Left lung (tissue), 4 donors: ENCODE measurements at regions not wholly inside any gene's neighbourhood (a gene's known extent, or its start where the extent isn't known, plus 50 kb on each side); places are given as distances from the start of the nearest gene placed in this dataset.

ENCODE experiments used
- ATAC-seq: fragments of 200-7000 bp; cut with Tn5 transposase; one replicate; pipeline ENCODE4 v1.9.1; 2020; ENCODE audit warnings: moderate library complexity
- DNase-seq, 4 donors: peaks; one replicate each; pipeline ENCODE4 v3.0.0-alpha.2; 2013 to 2020
- H3K27ac ChIP-seq, 2 donors: fragments of 200-600 bp; sonication (generic) in 1 of 2; one replicate each; pipeline versions ENCODE4 v1.5.0 to v1.8.0; 2020 to 2021
- H3K27me3 ChIP-seq, 2 donors: fragments of 200-600 bp; sonication (generic) in 1 of 2; one replicate each; pipeline versions ENCODE4 v1.5.0 to v1.8.0; 2020 to 2021
- H3K36me3 ChIP-seq, 2 donors: fragments of 200-600 bp; sonication (generic) in 1 of 2; one replicate each; pipeline versions ENCODE4 v1.5.0 to v1.8.0; 2020 to 2021
- H3K4me1 ChIP-seq, 2 donors: fragments of 200-600 bp; one replicate each; pipeline ENCODE4 v1.8.0; 2021
- H3K4me3 ChIP-seq, 2 donors: fragments of 200-600 bp; sonication (generic) in 1 of 2; one replicate each; pipeline versions ENCODE4 v1.5.0 to v1.8.0; 2020 to 2021; ENCODE audit warnings: mild to moderate bottlenecking in 1 of 2
- H3K9me3 ChIP-seq, 2 donors: fragments of 200-600 bp; sonication (generic) in 1 of 2; one replicate each; pipeline versions ENCODE4 v1.5.0 to v1.8.0; 2020 to 2021
- intact Hi-C, 2 donors: fragments of 100-400 bp; cut with DNase I; formaldehyde crosslinking; loops; one replicate each; pipeline versions ENCODE4 v1.11.2 to v1.14.2; 2022
- TF ChIP-seq, protein P1 (sequence below), 2 donors: fragments of 200-600 bp; sonication (generic) in 1 of 2; IDR thresholded peaks; one replicate each; pipeline versions ENCODE4 v1.5.0 to v1.8.0; 2021; ENCODE audit warnings: antibody characterized with exemption in 2 of 2
- donor health status: DM: no; HTN: yes; CAD: no.
- donor health status: DM: no; HTN: no; CAD: no.

DNA sequence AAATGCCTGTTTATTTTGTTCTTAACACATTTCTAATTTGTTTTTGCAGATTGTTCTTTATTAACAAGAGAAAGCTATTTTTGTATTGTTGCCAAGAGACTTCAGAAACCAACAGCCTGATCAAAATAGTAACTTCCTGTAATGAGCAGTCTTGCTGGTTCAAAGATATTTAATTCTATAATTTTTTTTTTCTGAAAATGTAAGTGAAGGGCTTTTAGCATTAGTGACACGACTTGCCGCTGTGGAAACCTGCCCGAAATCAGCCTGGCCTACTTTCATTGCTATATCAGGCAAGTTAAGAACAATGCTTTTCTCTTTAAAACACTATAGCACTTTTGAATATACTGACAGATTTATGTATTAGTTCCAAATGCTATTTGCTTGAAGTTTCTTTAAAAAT is 374.3 kb downstream of the EFNB2 start:
- DNase-seq (no peak), ATAC-seq (no peak)
- H3K27ac ChIP-seq, result no peak overlapping the region
- peaks cover 0 to 8% of the 10 kb centered on the region in 2 donors for H3K9me3 ChIP-seq
- no peak overlapping the region for H3K4me3 ChIP-seq
- no peaks in the 10 kb centered on the region for H3K27me3 ChIP-seq
- intact Hi-C loops, result no loop called here
- no peaks in the 10 kb centered on the region for H3K36me3 ChIP-seq
- H3K4me1 ChIP-seq, result peaks cover 0 to 7% of the 10 kb centered on the region in 2 donors
- TF ChIP-seq, protein P1, sequence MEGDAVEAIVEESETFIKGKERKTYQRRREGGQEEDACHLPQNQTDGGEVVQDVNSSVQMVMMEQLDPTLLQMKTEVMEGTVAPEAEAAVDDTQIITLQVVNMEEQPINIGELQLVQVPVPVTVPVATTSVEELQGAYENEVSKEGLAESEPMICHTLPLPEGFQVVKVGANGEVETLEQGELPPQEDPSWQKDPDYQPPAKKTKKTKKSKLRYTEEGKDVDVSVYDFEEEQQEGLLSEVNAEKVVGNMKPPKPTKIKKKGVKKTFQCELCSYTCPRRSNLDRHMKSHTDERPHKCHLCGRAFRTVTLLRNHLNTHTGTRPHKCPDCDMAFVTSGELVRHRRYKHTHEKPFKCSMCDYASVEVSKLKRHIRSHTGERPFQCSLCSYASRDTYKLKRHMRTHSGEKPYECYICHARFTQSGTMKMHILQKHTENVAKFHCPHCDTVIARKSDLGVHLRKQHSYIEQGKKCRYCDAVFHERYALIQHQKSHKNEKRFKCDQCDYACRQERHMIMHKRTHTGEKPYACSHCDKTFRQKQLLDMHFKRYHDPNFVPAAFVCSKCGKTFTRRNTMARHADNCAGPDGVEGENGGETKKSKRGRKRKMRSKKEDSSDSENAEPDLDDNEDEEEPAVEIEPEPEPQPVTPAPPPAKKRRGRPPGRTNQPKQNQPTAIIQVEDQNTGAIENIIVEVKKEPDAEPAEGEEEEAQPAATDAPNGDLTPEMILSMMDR (IDR thresholded peaks at IDR 0.05), result no peak

DNA sequence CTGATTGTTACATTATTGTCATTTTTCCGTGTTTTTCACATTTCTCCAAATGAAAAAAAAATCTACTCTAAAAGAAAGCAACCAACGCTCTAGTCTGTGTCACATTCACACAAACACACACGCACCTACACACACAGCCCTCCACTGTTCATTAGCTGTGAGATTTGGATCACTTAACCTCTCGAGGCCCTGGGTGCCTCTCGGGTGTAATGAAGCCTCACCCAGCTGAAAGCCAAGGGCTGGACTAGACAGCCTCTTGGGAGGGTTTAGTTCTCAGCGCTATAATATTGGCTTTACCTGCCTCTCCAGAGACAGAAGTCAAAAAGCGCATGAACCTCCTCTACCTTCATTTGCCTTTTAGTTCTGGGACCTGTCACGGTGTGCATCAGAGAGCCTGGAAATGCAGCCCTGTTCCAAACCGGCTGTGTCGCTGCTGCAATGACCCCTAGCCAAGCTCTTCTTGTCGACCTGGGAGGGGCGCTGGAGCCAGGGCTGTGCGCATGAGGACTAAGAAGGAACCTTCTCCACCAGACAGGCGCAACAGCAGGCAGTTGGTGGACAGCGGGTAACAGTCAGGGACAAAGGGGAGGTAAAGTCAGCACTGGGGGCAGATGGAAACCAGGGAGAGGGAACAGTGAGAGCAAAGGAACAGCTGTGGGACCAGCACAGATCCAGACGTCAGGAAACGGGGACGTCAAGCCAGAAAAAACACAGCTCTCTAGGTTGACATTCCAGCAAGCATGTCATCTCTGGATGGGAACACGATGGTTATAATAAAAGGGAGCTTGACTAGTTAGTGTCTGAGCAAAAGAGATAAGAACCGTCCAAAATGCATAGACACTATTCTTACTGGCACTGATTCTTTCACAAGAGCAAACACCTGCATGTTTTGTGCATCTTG is 375.9 kb downstream of the EFNB2 start:
- Histone ChIP-seq H3K27me3 (no peaks in the 10 kb centered on the region), H3K9me3 (no peaks in the 10 kb centered on the region), H3K4me1 (peaks cover 0 to 7% of the 10 kb centered on the region in 2 donors), H3K27ac (no peak overlapping the region), H3K4me3 (no peak overlapping the region), H3K36me3 (no peaks in the 10 kb centered on the region)
- TF ChIP-seq, protein P1 (IDR thresholded peaks at IDR 0.05), result no peak
- no peak for ATAC-seq
- intact Hi-C loops, result no loop called here
- no peak for DNase-seq

DNA sequence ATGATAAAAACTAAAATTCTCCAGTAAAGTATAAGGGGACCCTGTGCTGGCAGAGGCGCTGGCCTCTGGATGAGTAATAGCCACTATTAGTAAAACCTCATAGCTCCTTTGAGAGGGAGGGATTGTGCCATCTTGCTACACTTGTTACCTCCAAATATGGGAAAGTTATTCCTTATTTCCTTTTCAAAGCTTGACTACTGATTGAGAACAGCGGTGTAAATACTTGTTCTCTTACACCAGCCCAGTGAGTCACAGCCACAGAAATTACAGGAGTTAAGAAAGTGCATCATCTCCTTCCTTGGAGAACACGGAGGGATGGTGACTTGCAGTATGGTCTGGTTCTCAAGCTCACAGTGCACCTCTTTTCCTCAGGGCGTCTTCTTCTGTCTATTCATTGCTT is 379.0 kb downstream of the EFNB2 start:
- Histone ChIP-seq H3K4me1 (peaks cover 0 to 7% of the 10 kb centered on the region in 2 donors), H3K4me3 (no peak overlapping the region), H3K27me3 (no peaks in the 10 kb centered on the region), H3K9me3 (no peaks in the 10 kb centered on the region), H3K27ac (no peak overlapping the region), H3K36me3 (no peaks in the 10 kb centered on the region)
- DNase-seq (no peak), ATAC-seq (peak; percentile 76)
- TF ChIP-seq, protein P1 (IDR thresholded peaks at IDR 0.05), result no peak
- intact Hi-C loops, result no loop called here

DNA sequence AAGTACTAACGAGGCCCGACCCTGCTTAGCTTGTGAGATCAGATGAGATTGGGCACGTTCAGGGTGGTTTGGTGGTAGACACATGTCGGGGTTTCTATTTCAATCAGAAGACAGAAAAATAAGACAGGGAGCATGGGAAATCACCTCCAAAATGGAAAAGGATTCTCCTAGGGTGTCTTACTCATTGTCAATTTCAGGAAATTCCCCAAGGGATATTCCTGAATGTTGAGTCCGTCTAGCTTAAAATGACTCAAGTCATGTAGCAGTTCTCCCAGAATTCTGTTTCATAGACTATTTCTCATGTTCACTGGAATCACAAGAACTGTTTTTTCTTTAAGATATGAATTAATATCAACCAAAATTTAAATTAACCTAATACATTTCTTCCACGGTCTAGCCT is 380.1 kb downstream of the EFNB2 start:
- H3K4me3 ChIP-seq, result no peak overlapping the region

DNA sequence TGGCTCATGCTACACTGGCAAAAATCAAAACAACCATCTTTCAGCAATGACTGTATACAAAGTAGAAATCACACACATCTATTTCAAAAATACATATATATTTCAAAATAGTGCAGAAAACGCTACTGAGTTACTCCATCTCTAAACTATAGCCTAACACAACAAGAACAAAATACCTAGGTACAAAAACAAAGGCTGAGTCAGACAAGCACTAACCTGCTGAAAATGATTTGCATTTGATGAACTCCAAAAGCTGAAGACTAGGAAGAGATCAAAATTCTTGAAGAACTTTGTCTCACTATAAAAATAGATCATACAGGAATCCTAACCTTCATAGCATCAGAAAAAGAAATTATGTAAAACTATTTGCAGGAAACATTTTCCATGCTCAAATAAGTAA is 381.6 kb downstream of the EFNB2 start:
- no peak for ATAC-seq
- DNase-seq, result no peak
- no peaks in the 10 kb centered on the region for H3K9me3 ChIP-seq
- no peak overlapping the region for H3K27ac ChIP-seq
- no peak overlapping the region for H3K4me3 ChIP-seq
- TF ChIP-seq, protein P1 (IDR thresholded peaks at IDR 0.05), result no peak
- H3K4me1 ChIP-seq, result peaks cover 0 to 7% of the 10 kb centered on the region in 2 donors
- H3K27me3 ChIP-seq, result no peaks in the 10 kb centered on the region
- no peaks in the 10 kb centered on the region for H3K36me3 ChIP-seq
- intact Hi-C loops, result no loop called here

More for the DNA sequence above, 380.1 kb downstream of the EFNB2 start:
- ATAC-seq, result no peak
- no peaks in the 10 kb centered on the region for H3K27me3 ChIP-seq
- intact Hi-C loops, result no loop called here
- no peaks in the 10 kb centered on the region for H3K9me3 ChIP-seq
- H3K36me3 ChIP-seq, result no peaks in the 10 kb centered on the region
- peaks cover 0 to 7% of the 10 kb centered on the region in 2 donors for H3K4me1 ChIP-seq
- no peak for DNase-seq
- no peak overlapping the region for H3K27ac ChIP-seq
- TF ChIP-seq, protein P1 (IDR thresholded peaks at IDR 0.05), result no peak
